SK-N-SH (cell line): ENCODE measurements at regions not wholly inside any gene's neighbourhood (a gene's known extent, or its start where the extent isn't known, plus 50 kb on each side); places are given as distances from the start of the nearest gene placed in this dataset.

Experiments
- RXRA ChIP-seq: IDR thresholded peaks from 2 replicates; pipeline ENCODE4 v1.4.0; 2012; ENCODE audit warnings: low read depth, mild to moderate bottlenecking, borderline replicate concordance
- TEAD4 ChIP-seq: IDR thresholded peaks from 2 replicates; pipeline ENCODE4 v1.4.0; 2012; ENCODE audit warnings: mild to moderate bottlenecking, borderline replicate concordance; ENCODE audit not compliant: insufficient read depth
- TF ChIP-seq, protein P1 (sequence below): fragments of 200-600 bp; sonication (generic); IDR thresholded peaks from 2 replicates; pipeline ENCODE4 v1.6.1; 2017; ENCODE audit warnings: antibody characterized with exemption, mild to moderate bottlenecking, moderate library complexity

GRCh38 chr5:42930934-42931333 lies 109.2 kb downstream of the ANXA2R start:
- TF ChIP-seq TEAD4 (no peak), RXRA (no peak)
- TF ChIP-seq, protein P1, sequence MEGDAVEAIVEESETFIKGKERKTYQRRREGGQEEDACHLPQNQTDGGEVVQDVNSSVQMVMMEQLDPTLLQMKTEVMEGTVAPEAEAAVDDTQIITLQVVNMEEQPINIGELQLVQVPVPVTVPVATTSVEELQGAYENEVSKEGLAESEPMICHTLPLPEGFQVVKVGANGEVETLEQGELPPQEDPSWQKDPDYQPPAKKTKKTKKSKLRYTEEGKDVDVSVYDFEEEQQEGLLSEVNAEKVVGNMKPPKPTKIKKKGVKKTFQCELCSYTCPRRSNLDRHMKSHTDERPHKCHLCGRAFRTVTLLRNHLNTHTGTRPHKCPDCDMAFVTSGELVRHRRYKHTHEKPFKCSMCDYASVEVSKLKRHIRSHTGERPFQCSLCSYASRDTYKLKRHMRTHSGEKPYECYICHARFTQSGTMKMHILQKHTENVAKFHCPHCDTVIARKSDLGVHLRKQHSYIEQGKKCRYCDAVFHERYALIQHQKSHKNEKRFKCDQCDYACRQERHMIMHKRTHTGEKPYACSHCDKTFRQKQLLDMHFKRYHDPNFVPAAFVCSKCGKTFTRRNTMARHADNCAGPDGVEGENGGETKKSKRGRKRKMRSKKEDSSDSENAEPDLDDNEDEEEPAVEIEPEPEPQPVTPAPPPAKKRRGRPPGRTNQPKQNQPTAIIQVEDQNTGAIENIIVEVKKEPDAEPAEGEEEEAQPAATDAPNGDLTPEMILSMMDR, result no peak
